ENCODE measurements at regions not wholly inside any gene's neighbourhood (a gene's known extent, or its start where the extent isn't known, plus 50 kb on each side); places are given as distances from the start of the nearest gene placed in this dataset.

DNA sequence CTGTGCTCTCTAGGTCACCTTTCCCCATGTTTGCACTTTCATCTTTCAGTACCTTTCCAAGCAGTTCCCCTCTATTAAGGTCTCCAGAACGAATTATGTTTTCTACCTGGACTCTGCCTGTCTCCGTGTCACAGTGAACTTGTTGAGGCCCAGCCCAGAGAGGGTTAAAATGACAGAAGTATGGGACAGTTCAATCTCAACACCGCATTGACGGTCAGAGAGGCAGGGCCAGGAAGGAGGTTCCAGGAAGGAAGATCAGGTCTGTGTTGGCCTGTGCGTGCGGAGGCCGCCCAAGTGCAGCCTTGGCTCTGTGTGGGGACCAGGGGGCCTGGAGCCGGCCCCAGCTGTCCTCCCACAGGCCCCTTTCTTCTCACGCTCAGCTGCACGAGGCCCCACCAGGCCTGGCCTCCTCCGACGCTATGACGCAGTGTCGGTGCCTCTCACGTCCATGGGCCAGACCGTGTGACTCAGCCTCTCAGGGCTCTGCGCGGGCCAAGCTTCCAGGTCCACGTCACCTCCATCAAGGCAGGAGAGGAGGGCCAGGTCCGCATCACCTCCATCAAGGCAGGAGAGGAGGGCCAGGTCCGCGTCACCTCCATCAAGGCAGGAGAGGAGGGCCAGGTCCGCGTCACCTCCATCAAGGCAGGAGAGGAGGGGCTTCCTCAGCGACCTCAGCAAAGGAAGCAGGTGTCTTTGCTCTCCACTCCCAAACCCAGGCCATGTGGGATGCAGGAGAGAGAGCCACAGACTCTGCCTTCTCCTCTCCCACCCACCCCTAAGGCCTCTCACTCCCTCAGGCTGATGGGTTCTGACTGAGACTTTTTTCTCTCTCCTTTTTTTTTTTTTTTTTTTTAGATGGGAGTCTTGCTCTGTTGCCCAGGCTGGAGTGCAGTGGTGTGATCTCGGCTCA lies 83.1 kb downstream of the CPN2 start:
- no peak for DNase-seq

DNA sequence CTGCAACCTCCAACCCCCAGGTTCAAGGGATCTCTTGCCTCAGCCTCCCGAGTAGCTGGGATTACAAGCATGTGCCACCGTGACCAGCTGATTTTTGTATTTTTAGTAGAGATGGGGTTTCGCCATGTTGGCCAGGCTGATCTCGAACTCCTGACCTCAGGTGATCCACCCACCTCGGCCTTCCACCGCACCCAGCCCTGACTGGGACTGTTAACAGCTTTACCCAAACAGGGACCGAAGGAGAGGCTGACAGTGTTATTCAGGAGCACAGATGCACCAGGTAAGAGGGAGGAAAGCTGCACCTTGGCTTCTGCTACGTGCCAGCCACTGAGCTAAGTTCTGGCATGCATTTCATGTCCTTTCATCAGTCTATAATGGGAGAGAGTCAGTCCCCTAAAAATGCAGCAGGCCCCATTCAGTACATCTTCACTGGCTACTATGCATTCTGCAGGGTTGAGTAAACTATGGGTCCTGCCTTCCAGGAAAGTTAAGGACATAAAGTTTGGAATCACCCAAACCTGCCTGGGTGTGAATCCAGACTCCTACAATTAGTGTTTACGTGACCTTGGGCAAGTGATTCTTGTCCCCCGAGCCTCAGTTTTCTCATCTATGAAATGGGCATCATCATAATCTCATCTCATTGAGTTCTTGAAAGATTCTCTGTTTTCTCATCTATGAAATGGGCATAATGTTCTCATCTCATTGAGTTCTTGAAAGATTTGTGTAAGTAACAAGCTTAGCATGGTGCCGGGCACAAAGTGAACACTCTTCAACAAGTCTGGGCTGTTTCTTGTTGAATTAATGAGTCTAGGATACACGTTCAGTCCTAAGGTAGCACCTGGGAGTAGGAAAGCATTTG lies 82.2 kb downstream of the CPN2 start:
- no peak for DNase-seq

DNA sequence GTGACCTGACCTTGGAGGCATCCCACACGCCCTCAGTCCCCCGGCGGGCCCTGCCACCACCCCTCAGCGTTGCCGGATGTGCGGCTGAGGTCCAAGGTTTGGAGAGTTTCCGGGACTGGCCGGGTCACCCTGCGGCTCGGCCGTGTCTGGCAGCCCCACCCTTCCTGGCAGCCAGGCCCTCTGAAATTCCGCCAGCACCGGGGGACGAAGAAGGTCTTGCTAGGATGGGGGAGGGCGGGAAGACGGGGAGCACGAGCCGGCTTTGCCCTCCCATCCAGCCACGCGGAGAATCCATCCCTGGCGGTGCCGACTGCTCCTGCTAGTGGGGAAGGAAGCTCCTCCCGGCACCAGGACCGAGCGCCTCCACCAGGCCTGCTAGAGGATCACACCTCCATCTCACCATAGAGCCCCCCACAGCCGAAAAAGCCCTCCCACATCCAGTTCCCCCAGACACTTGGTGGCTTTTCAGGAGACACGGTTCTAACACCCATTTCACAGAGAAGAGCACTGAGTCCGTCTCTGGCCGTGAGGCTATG lies 81.5 kb downstream of the CPN2 start:
- peak in 1 of 2 donors; percentile 10 for DNase-seq

DNA sequence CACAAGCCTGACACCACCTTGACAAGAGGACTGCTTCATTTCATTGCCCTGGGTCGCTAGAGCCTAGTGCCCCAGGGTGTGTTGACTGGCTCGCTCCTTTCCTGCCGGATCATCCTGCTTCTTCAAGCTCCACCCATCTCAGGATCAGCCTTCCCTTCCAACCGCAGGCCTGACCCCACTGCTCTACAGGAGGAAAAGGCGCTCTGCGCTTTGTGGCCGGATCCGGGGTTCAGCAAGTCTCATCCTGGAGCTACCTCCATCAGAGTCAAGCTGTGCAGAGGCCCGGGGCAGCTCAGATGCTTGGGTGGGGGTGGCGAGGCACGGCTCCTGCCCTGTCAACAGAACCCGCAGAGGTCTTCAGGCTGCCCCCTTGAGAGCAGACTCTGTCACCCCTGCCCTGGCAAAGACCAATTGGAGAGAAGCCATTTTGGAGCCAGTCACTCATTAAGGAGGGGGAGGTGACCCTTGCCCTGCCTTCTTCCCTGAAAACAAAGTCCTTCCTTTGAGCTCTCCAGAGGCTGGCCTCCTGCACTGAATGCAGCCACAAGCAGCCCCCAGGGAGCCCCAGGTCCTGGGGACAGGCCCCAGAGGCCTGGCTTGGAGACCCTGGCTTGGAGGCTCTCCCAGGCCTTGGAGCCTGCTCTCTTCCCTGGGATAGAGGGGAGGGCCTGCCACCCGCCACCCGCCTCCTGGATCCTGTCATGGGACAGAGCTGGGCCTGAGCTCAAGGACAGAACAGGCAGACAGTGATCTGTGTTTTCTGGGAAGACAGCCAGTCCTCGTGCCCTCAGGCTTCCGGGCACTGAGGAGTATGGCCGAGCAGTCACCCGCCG lies 80.3 kb downstream of the CPN2 start:
- DNase-seq = peak; percentile 95

DNA sequence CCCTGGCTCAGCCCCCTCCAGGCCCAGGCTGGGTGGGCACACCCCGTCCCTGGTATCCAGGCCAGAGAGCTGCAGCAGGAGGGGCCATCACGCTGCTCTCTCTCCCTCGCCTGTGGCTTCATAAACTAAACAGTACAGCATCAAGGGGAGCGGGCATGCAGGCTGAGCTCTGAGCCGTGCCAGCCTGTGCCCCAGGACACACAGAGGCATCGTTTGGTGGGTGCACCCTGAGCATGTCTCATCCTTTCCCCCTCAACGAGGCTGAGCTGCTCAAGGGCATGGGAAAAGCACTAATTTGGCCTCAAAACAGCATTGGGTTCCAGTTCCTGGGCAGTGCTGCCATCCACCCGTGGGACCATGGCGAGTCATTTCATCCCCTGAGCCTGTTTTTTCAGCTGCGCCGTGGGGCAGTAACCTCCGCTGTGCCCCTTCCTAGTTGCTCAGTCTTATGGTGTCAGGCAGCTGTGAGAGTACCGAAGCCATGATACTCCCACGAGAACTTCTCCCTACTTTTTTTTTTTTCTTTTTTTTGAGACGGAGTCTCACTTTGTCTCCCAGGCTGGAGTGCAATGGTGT lies 79.6 kb downstream of the CPN2 start:
- no peak for DNase-seq

DNA sequence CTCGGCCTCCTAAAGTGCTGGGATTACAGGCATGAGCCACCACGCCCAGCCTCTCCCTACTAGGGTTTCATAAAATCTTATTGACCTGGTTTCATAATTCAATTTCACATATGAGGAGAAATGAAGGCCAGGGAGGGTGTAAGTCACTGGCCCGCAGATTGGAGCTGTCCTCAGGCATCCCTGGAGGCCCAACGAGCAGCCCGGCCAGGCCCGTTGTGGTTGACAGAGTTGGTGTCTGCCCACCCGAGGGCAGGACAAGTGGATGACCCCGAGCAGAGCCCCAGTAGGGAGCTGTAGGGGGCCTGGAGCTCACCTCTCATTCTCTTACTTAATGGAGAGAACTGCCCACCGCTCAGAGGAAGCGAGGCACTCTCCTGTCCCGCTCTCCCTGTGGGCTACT lies 78.9 kb downstream of the CPN2 start:
- no peak for DNase-seq

DNA sequence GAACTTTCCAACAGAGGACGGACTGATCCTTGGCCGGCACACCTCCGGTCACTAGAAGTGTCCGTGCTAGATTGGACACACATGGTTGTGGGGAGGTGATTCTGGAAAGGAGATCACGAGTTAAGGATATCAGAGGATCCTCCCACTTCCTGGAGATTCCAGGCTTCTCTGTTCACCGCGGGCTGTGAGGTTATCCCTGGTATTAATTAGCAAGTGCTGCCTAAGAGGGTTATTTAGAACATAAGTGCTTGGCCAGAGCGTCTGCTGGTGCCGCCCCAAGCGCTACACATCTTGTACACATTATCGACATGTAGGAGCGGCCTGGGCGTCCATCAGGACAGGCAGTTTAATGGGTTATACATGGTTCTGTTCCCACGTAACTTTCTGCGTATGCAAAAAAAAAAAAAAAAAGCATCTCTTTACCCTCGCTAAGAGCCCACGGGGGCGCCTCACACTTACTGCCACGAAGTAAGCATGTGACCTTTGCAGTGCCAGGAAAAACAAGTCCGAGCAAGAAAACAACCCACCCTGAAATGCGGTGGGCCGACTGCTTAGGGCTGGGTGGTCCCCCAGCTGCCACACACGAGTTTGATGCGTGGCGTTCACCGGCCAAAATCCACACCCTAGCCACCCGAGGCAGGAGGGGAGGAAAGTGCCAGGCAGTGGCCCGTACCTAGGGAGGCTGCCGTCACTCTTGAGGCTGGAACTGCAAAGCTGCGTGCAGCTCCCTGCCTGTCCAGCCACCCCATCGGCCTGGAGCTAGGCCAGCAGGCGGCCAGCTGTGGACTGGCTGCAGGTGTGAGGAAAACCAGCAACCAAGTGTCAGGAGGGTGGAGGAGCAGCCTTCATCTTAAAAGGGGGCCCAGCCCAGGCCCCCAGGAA lies 78.0 kb downstream of the CPN2 start:
- no peak for DNase-seq

DNA sequence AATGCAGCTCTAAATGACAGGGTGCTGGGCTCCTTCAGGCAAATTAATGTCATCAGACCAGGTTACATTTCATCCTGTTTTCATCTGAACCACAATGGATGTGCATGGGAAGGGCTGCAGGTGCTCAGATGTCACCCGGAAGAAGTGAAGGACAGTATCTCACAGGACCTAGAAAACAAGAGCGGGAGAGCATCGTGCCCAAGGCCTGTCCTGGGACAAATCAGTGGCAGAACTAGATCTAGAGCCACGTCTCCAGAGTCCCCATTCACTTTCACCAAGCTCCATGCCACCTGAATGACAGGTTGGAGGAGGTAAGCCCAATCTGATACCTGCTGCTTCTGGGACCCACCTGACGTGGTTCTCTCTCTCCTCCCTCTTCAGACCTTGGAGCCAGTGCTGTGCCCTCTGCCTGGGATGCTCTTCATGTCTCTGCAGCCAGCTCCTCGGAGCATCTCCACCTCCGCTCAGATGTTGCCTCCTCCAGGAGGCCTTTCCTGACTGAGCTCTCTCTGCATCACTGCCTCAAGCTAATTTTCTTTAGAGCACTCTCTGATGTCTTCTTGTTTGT lies 77.3 kb downstream of the CPN2 start:
- no peak for DNase-seq

DNA sequence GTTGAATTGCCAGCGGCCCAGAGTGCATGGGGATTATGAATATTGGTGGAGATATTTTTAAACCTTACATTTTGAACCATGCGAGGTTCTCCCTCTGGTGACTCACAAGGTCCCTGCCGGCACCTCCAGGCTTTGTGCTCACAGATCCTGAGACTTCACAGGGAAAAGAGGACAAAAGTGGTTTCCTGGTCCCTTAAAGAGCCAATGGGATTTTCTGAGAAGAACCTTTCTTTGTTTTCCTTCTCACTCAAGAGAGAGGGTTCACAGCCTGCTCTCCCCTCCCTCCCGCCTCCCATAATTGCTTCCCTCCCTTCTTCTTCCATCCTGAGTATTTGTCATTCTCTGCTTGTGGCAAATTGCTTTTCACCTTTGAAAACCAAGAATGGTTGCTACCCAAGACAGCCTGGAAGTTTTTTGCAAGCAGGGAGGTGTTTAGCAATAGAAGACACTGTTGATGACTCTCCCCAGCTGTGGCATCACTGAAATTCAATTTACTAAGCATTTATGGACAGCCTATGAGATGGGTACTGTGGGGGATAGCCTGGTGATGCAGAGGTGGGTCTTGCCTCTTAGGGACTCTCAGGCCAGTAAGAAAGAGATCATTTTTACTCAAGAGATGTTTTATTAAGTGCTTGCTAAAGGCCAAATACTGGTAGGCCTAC lies 76.6 kb downstream of the CPN2 start:
- DNase-seq = no peak

DNA sequence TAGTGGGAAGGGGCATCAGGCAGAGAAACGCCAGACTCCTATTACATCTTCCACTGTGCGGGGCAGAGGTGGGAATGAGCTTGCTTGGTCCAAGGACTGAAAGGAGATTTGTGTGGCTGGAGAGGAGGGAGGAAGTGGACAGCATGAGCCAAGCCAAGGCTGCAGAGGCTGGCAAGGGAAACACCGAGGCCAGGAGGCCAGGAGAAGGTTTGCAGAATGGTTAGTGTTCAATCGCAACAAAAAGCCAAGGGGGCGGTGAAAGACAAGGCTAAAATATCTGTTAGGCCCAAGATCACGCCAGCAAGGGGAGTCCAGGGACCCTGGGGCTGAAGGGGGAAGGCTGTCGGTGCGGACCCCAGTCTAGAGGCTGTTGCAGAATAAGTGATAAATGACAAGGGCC lies 75.8 kb downstream of the CPN2 start:
- no peak for DNase-seq

DNA sequence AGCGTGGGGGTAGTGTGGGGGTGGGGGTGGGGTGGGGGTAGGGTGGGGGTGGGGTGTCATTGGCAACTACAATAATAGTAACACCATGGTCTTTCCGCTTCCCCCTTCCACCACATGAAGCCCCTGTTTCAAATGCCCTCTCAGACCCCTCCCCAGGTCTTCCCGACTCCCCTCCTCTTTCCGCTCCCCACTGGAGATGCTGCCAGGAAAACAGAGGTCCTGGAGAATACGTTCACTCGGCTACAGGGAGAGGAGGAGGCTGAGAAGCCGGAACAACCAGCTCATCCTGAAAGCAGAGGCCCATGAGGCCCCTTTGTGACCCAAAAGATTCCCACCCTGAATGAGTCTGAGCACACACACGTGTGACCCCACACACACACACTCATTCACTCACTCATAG lies 75.4 kb downstream of the CPN2 start:
- no peak for DNase-seq

DNA sequence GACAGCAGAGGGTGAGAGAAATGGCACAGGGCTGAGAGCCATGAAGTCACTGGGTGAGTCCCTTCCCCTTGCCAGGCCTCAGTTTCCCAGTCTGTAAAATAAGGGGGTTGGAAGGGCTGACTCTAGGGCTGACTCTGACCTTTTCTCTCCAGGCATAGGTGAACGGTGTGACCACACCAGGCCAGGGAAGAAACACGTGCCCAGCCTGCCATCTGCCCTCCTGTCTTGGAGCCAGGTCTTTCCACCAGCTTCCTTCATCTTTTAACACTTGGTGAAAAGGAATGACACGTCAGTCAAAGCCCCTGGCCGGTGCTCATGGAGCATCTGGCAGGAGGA lies 74.4 kb downstream of the CPN2 start:
- DNase-seq = no peak

DNA sequence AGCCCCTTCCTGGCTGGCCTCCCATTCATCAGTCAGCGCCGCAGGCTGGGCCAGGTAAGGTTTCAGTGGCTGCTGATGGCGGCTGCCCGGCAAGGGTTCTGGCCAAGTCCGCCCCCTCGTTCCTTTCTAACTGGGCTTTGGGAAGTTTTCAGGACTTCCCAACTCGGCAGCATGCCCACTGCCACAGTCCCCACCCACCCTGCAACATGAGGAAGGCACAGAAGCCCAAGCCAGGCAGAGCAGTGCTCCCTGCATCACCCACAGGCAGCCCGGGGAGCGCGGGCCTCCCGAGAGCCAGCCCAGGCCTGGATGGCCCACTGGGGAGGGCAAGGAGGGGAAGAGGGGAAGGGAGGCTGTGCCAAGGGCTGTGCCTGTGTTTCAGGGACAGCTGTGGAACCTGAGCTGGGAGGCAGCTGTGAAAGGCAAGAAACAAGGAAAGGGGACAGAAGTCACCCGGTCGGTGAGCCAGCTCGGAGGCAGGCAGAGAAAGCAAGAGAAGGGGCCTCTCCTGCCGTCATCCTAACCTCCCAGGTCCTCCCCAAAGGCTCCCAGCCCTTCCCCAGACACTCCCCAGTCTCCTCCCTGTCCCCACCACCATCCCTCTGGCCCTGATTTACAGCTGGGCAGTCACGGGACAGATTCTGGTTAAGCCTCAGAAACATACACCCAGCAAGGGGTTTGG lies 73.9 kb downstream of the CPN2 start:
- peak in 1 of 2 donors; percentile 16 for DNase-seq

DNA sequence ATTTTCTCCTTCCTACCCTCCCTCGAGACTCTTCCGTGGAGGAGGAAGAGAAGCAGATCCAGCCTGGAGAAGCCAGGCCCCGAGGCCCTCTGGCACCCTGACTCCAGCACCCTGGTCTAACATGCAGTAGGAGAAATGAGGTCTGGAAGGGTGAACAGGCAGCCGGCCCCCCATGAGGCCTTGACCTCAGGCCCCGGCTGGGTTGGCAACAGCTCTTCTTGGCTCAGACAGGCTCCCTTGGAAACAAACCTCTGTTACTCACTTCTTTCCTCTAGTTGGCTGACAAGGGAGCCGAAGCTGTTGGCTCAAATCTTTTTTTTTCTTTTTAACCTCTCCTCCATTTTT lies 73.4 kb downstream of the CPN2 start:
- peak in 1 of 2 donors; percentile 17 for DNase-seq

DNA sequence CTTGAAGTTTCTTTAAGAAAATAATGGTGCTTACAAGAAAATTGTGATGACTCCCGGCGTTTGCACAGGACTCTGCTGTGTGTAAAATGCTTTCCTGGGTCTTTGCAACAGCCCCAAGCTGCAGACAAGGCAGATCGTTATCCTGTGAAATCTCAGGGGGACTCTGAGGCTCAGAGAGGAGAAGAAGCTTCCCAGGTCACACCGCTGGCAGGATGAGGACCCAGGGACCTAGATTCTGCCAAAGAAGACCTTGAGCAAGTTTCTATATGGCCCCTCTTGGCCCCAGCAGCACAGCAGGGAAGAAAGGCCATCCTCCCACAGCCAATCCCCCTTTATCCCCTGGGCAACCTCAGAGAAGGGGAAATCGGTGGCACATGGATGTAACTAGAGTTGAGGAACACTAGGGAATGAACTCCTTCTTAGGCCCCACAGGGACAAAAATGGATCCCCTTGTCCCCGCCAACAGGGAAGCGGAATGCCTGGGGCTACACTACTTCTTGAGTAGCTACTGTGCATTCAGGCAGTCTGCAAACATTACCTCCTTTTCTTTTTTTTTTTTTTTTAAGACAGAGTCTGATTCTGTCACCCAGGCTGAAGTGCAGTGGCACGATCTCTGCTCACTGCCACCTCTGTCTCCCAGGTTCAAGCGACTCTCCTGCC lies 72.8 kb downstream of the CPN2 start:
- no peak for DNase-seq

DNA sequence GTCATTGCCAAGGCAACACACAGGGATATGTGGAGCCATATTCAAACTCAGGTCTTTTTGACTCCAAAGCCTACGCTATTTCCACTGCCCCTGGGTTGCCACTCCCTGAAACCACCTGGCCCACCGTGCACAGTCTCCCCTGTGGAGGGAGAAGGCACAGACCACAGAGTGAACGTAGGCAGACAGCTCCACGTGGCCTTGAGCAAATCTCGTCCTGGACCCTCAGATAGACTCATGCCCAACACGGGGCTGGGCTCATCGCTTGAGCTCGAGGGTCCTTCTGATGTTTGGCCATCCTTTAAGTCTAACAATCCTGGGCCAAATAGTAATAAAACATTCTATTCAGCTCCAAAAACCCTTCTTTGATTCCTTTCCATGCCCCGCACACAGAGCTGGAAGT lies 72.0 kb downstream of the CPN2 start:
- no peak for DNase-seq

DNA sequence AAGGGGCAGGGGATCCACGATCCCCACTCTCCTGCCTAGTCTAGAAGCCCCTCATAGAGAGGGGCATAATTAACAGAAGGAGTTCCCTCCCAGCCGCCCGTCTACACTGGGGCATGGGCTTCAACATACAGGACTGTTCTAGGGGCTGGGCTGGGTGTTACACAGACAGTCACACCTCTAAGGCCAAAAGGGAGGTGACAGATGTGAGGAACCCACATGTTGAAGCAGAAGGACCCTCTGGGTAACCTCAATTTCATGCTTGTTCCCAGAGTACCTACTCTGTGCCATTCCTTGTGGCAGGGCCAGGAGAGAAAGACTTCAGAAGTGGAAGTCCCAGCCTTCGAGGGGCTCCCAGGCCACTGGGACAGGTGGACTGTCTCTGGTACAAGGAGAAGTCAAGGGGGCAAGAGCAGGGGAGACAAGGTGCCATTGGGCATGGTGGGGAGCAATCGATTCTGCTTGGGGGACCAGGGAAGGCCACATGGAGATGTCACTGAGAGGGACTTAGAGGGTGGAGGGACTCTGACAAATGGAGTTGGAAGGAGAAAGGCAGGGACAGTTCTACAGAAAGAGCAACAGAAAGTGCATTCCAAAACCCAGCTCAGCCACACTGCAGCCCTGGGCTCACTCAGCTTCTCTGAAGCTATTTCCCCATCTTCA lies 71.3 kb downstream of the CPN2 start:
- no peak for DNase-seq

DNA sequence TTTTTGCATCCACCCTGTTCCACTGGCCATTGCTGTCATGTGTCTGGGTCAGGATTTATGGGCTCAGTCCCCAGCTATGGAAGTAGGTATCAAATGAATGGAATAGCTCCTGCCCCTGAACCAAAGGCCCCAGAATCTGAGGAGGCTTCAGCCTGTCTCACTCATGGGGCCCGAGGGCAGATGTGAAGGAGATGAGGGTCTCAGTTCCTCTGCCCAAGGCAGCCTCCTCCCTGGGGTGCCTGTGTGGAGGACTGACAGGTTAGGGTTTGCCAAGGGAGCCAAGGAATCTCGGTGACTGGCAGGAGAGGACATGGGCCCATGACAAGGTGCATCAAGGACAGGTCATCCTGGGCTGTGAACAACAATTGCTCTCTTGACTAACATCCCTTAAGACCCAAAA lies 70.4 kb downstream of the CPN2 start:
- DNase-seq = no peak

DNA sequence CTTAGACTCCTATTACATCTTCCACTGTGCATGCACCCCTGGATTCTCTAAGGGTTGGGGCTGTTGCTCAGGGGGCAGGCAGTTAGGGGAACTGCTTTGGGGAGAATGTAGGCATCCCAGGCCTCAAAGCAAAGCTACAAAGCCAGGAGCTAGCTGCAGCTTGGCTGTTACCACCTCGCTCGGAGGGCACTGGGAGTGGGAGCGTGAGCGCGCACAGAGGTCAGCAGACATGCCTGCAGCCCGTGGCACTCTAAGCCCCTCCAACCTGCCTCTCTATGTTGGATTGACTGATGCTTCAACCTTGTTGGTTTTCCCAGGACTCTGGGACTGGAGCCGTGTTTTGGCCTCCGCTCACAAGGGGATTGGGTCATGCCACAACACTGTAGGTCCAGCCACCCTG lies 69.8 kb downstream of the CPN2 start:
- no peak for DNase-seq
